HG03196 (cell line): ENCODE measurements at regions not wholly inside any gene's neighbourhood (a gene's known extent, or its start where the extent isn't known, plus 50 kb on each side); places are given as distances from the start of the nearest gene placed in this dataset.

Experiments used
- ATAC-seq: cut with Tn5 transposase; IDR thresholded peaks from one replicate; pipeline ENCODE4 v1.9.1; 2021; ENCODE audit not compliant: unreplicated experiment

GRCh38 chr5:74205767-74206578 lies 434.6 kb downstream of the ENC1 start:
- ATAC-seq: no peak

- peak; percentile 56 for ATAC-seq
These were observed 439.0 kb downstream of the ENC1 start for GRCh38 chr5:74201334-74202081.

GRCh38 chr5:74200560-74200959 lies 440.0 kb downstream of the ENC1 start:
- no peak for ATAC-seq

GRCh38 chr5:74199436-74200210 lies 440.9 kb downstream of the ENC1 start:
- no peak for ATAC-seq

- no peak for ATAC-seq
These were observed 441.5 kb downstream of the ENC1 start for GRCh38 chr5:74199005-74199404.

- ATAC-seq: no peak
These were observed 442.4 kb downstream of the ENC1 start for GRCh38 chr5:74198156-74198555.

- ATAC-seq: peak; percentile 45
These were observed 444.3 kb downstream of the ENC1 start for GRCh38 chr5:74196233-74196632.

GRCh38 chr5:74194196-74194595 lies 446.3 kb downstream of the ENC1 start:
- no peak for ATAC-seq

- no peak for ATAC-seq
These were observed 447.8 kb downstream of the ENC1 start for GRCh38 chr5:74192606-74193299.

GRCh38 chr5:74188351-74189105 lies 452.0 kb downstream of the ENC1 start:
- no peak for ATAC-seq

- ATAC-seq: no peak
These were observed 452.8 kb downstream of the ENC1 start for GRCh38 chr5:74187757-74188156.

GRCh38 chr5:74186356-74187315 lies 453.9 kb downstream of the ENC1 start:
- ATAC-seq: no peak

GRCh38 chr5:74185599-74185998 lies 454.9 kb downstream of the ENC1 start:
- ATAC-seq: no peak

GRCh38 chr5:74184649-74185048 lies 455.9 kb downstream of the ENC1 start:
- no peak for ATAC-seq

- no peak for ATAC-seq
These were observed 457.5 kb downstream of the ENC1 start for GRCh38 chr5:74183041-74183440.

- no peak for ATAC-seq
These were observed 457.9 kb downstream of the ENC1 start for GRCh38 chr5:74182603-74183002.

- no peak for ATAC-seq
These were observed 460.8 kb downstream of the ENC1 start for GRCh38 chr5:74179701-74180100.

- ATAC-seq: no peak
These were observed 461.3 kb downstream of the ENC1 start for GRCh38 chr5:74179179-74179578.

GRCh38 chr5:74177961-74178360 lies 462.6 kb downstream of the ENC1 start:
- ATAC-seq: no peak
